ENCODE measurements at regions not wholly inside any gene's neighbourhood (a gene's known extent, or its start where the extent isn't known, plus 50 kb on each side); places are given as distances from the start of the nearest gene placed in this dataset.

GRCh38 chr1:208793861-208794345 lies 549.7 kb upstream of the PLXNA2 start:
- H3K4me3 ChIP-seq = no peak overlapping the region
- no peak for DNase-seq
- TF ChIP-seq EP300 (IDR thresholded peaks at IDR 0.05) = no peak
- no peak for TF ChIP-seq POLR2A (IDR thresholded peaks at IDR 0.05)
- no peaks in the 10 kb centered on the region for H3K36me3 ChIP-seq
- no peaks in the 10 kb centered on the region for H3K4me1 ChIP-seq
- H3K27me3 ChIP-seq = no peaks in the 10 kb centered on the region
- intact Hi-C loops (cut with DNase I) = no loop called here
- H3K27ac ChIP-seq = no peak overlapping the region
- WGBS, 2 donors = 76 to 77% methylated on average over 2 of the region's 2 CpGs
- H3K9me3 ChIP-seq = no peaks in the 10 kb centered on the region

GRCh38 chr1:208799186-208799585 lies 555.0 kb upstream of the PLXNA2 start:
- Histone ChIP-seq H3K27me3 (no peaks in the 10 kb centered on the region), H3K9me3 (no peaks in the 10 kb centered on the region), H3K27ac (no peak overlapping the region), H3K4me1 (no peaks in the 10 kb centered on the region), H3K36me3 (no peaks in the 10 kb centered on the region), H3K4me3 (no peak overlapping the region)
- no peak for DNase-seq
- intact Hi-C loops (cut with DNase I) = no loop called here
- WGBS, 2 donors = 65 to 78% methylated on average over 1 of the region's 1 CpG
- no peak for TF ChIP-seq POLR2AphosphoS5 (IDR thresholded peaks at IDR 0.05)
- no peak for TF ChIP-seq EP300 (IDR thresholded peaks at IDR 0.05)
- no peak for TF ChIP-seq CTCF (IDR thresholded peaks at IDR 0.05)
- no peak for TF ChIP-seq POLR2A (IDR thresholded peaks at IDR 0.05)

GRCh38 chr1:208803011-208803811 lies 559.0 kb upstream of the PLXNA2 start:
- no peaks in the 10 kb centered on the region for H3K36me3 ChIP-seq
- no peak overlapping the region for H3K4me3 ChIP-seq
- no peak overlapping the region for H3K27ac ChIP-seq
- DNase-seq = no peak
- TF ChIP-seq CTCF (IDR thresholded peaks at IDR 0.05) = no peak
- TF ChIP-seq POLR2AphosphoS5 (IDR thresholded peaks at IDR 0.05) = no peak
- TF ChIP-seq EP300 (IDR thresholded peaks at IDR 0.05) = no peak
- WGBS, 2 donors = 72 to 76% methylated on average over 9 of the region's 9 CpGs
- no peaks in the 10 kb centered on the region for H3K27me3 ChIP-seq
- H3K4me1 ChIP-seq = no peaks in the 10 kb centered on the region
- intact Hi-C loops (cut with DNase I) = no loop called here
- peaks cover 0 to 4% (median 0%) of the 10 kb centered on the region in 4 donors for H3K9me3 ChIP-seq

- intact Hi-C loops (cut with DNase I) = no loop called here
- Histone ChIP-seq H3K4me1 (no peaks in the 10 kb centered on the region), H3K36me3 (no peaks in the 10 kb centered on the region), H3K27ac (no peak overlapping the region), H3K27me3 (no peaks in the 10 kb centered on the region), H3K4me3 (no peak overlapping the region), H3K9me3 (peaks cover 0 to 4% (median 0%) of the 10 kb centered on the region in 4 donors)
- TF ChIP-seq POLR2A (IDR thresholded peaks at IDR 0.05) = no peak
- no peak for TF ChIP-seq EP300 (IDR thresholded peaks at IDR 0.05)
- no peak for TF ChIP-seq CTCF (IDR thresholded peaks at IDR 0.05)
- no peak for TF ChIP-seq POLR2AphosphoS5 (IDR thresholded peaks at IDR 0.05)
- 73 to 74% methylated on average over 4 of the region's 4 CpGs for WGBS, 2 donors
- DNase-seq = no peak
These were observed 563.4 kb upstream of the PLXNA2 start for GRCh38 chr1:208807446-208808127.

- Histone ChIP-seq H3K4me3 (no peak overlapping the region), H3K9me3 (peaks cover 0 to 4% (median 0%) of the 10 kb centered on the region in 4 donors), H3K4me1 (no peaks in the 10 kb centered on the region), H3K27ac (no peak overlapping the region), H3K36me3 (no peaks in the 10 kb centered on the region), H3K27me3 (no peaks in the 10 kb centered on the region)
- no peak for DNase-seq
- intact Hi-C loops (cut with DNase I) = no loop called here
- WGBS, 2 donors = 86 to 89% methylated on average over 1 of the region's 1 CpG
- TF ChIP-seq POLR2A (IDR thresholded peaks at IDR 0.05) (no peak), CTCF (IDR thresholded peaks at IDR 0.05) (no peak), POLR2AphosphoS5 (IDR thresholded peaks at IDR 0.05) (no peak), EP300 (IDR thresholded peaks at IDR 0.05) (no peak)
These were observed 564.1 kb upstream of the PLXNA2 start for GRCh38 chr1:208808301-208808700.

Data from sigmoid colon (tissue), 6 donors.